ENCODE measurements at regions not wholly inside any gene's neighbourhood (a gene's known extent, or its start where the extent isn't known, plus 50 kb on each side); places are given as distances from the start of the nearest gene placed in this dataset.
A peak's percentile ranks its signal among the peaks of the same experiment; 100 is the strongest.
"Not testable (repeated sequence)": the region's sequence is repeated elsewhere in the genome, so short reads cannot be mapped to it uniquely, and the experiment has no call there.

GRCh38 chr9:73347123-73347522 lies 195.5 kb downstream of the ANXA1 start:
- DNase-seq = no peak

- DNase-seq = no peak
Measured at GRCh38 chr9:73347720-73348119, 196.1 kb downstream of the ANXA1 start.

GRCh38 chr9:73348471-73348870 lies 196.8 kb downstream of the ANXA1 start:
- DNase-seq = no peak

- DNase-seq = no peak
Measured at GRCh38 chr9:73349476-73349875, 197.8 kb downstream of the ANXA1 start.

- no peak for DNase-seq
Measured at GRCh38 chr9:73357607-73358006, 205.9 kb downstream of the ANXA1 start.

GRCh38 chr9:73370053-73370452 lies 218.4 kb downstream of the ANXA1 start:
- DNase-seq = no peak

GRCh38 chr9:73371801-73372200 lies 220.1 kb downstream of the ANXA1 start:
- DNase-seq = no peak

- DNase-seq = no peak
Measured at GRCh38 chr9:73380411-73380810, 228.7 kb downstream of the ANXA1 start.

- no peak for DNase-seq
Measured at GRCh38 chr9:73402081-73403028, 250.7 kb downstream of the ANXA1 start.

GRCh38 chr9:73411494-73411893 lies 259.8 kb downstream of the ANXA1 start:
- no peak for DNase-seq

- no peak for DNase-seq
Measured at GRCh38 chr9:73412874-73413273, 261.2 kb downstream of the ANXA1 start.

GRCh38 chr9:73423891-73424290 lies 272.2 kb downstream of the ANXA1 start:
- DNase-seq = no peak

GRCh38 chr9:73426269-73426668 lies 274.6 kb downstream of the ANXA1 start:
- DNase-seq = no peak

- DNase-seq = peak; percentile 14
Measured at GRCh38 chr9:73434826-73435225, 283.2 kb downstream of the ANXA1 start.

- DNase-seq = no peak
Measured at GRCh38 chr9:73437758-73438157, 286.1 kb downstream of the ANXA1 start.

GRCh38 chr9:73439839-73440238 lies 288.2 kb downstream of the ANXA1 start:
- DNase-seq = not testable (repeated sequence)

GRCh38 chr9:73441223-73441622 lies 289.6 kb downstream of the ANXA1 start:
- DNase-seq = no peak

GRCh38 chr9:73441890-73442818 lies 290.5 kb downstream of the ANXA1 start:
- DNase-seq = no peak

- DNase-seq = no peak
Measured at GRCh38 chr9:73444821-73445220, 293.2 kb downstream of the ANXA1 start.

- not testable (repeated sequence) for DNase-seq
Measured at GRCh38 chr9:73445384-73445783, 293.7 kb downstream of the ANXA1 start.

GRCh38 chr9:73446306-73446705 lies 294.6 kb downstream of the ANXA1 start:
- no peak for DNase-seq

- DNase-seq = no peak
Measured at GRCh38 chr9:73451003-73451402, 299.3 kb downstream of the ANXA1 start.

- DNase-seq = no peak
Measured at GRCh38 chr9:73459817-73460216, 308.2 kb downstream of the ANXA1 start.

GRCh38 chr9:73468716-73469115 lies 317.1 kb downstream of the ANXA1 start:
- DNase-seq = no peak
